Fibroblast of lung (primary cell): ENCODE measurements at regions not wholly inside any gene's neighbourhood (a gene's known extent, or its start where the extent isn't known, plus 50 kb on each side); places are given as distances from the start of the nearest gene placed in this dataset.

Experiments used
- DNase-seq, 2 donors: peaks; one replicate each; pipeline versions ENCODE4 v3.0.0 to v3.0.0-alpha.2; 2010; ENCODE audit warnings: low read depth in 2 of 2
- H2AFZ ChIP-seq: 2 replicates; pipeline ENCODE4 v1.5.1; 2012; ENCODE audit warnings: low read length, control low read depth, inconsistent platforms
- H3K27ac ChIP-seq: 2 replicates; pipeline ENCODE4 v1.5.1; 2011; ENCODE audit warnings: low read length, control low read depth; ENCODE audit not compliant: insufficient read depth
- H3K27me3 ChIP-seq: 2 replicates; pipeline ENCODE4 v1.5.1; 2011; ENCODE audit warnings: mild to moderate bottlenecking, low read length; ENCODE audit not compliant: control insufficient read depth, insufficient read depth
- H3K36me3 ChIP-seq: 2 replicates; pipeline ENCODE4 v1.5.1; 2011; ENCODE audit warnings: low read length; ENCODE audit not compliant: control insufficient read depth, insufficient read depth
- H3K4me1 ChIP-seq: 2 replicates; pipeline ENCODE4 v1.5.1; 2011; ENCODE audit warnings: low read length; ENCODE audit not compliant: control insufficient read depth, insufficient read depth; ENCODE audit errors: extremely low read depth
- H3K4me2 ChIP-seq: 2 replicates; pipeline ENCODE4 v1.5.1; 2011; ENCODE audit warnings: low read length, control low read depth; ENCODE audit not compliant: insufficient read depth; ENCODE audit errors: extremely low read depth
- H3K4me3 ChIP-seq, 4 experiments: fragments of 200-600 bp in 1 of 4; sonication (generic) in 1 of 4; replicated peaks in 1 of 4; 2 replicates each; pipeline ENCODE4 v1.5.1; 2011 to 2016; ENCODE audit warnings: low read length in 4 of 4, low read depth in 3 of 4, mild to moderate bottlenecking in 3 of 4, control low read depth in 2 of 4, inconsistent platforms in 1 of 4, mixed read lengths in 1 of 4; ENCODE audit not compliant: insufficient read depth in 1 of 4; ENCODE audit errors: control extremely low read depth in 1 of 4
- H3K79me2 ChIP-seq: 2 replicates; pipeline ENCODE4 v1.5.1; 2012; ENCODE audit warnings: mild to moderate bottlenecking, low read length, inconsistent platforms; ENCODE audit not compliant: control insufficient read depth, insufficient read depth
- H3K9ac ChIP-seq: 2 replicates; pipeline ENCODE4 v1.5.1; 2011; ENCODE audit warnings: mild to moderate bottlenecking, low read length, control low read depth; ENCODE audit not compliant: insufficient read depth
- H3K9me3 ChIP-seq: 2 replicates; pipeline ENCODE4 v1.5.1; 2012; ENCODE audit warnings: low read depth, low read length; ENCODE audit not compliant: control insufficient read depth, insufficient read depth
- H4K20me1 ChIP-seq: 2 replicates; pipeline ENCODE4 v1.5.1; 2011; ENCODE audit warnings: low read length; ENCODE audit not compliant: control insufficient read depth, insufficient read depth; ENCODE audit errors: extremely low read depth
- CTCF ChIP-seq, 2 donors: IDR thresholded peaks in 1 of 2; conservative IDR thresholded peaks in 1 of 2; 1 replicate in 1 of 2; 2 replicates in 1 of 2; pipeline ENCODE4 v1.5.1; 2011 to 2012; ENCODE audit warnings: low read length in 2 of 2, control low read depth in 1 of 2, inconsistent platforms in 1 of 2, low read depth in 1 of 2, mild to moderate bottlenecking in 1 of 2
- EZH2 ChIP-seq: IDR thresholded peaks from 2 replicates; pipeline ENCODE4 v1.5.1; 2012; ENCODE audit warnings: low read length, control low read depth, mild to moderate bottlenecking; ENCODE audit errors: missing control alignments

DNA sequence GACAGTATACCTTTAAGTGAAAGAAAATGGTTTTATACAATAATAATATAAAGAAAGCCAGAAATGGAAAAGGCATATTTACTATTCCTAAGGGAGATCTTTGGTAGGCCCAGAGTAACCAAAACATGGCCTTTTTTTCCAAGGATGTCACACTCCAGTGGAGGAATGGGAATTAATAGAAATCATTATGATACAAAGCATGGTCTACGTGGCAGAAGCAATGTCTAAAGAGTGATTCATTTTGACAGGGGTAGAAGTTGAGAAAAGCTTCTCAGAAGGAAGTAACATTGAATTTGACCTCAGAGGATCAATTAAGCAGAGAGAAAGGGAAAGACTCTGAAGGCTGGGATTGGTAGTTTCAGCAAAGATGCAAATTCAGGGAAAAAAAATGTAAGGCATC lies 208.6 kb downstream of the BTG1 start:
- Histone ChIP-seq H3K36me3 (no peaks in the 10 kb centered on the region), H3K9me3 (no peaks in the 10 kb centered on the region), H2AFZ (no peak overlapping the region), H3K27me3 (no peaks in the 10 kb centered on the region), H4K20me1 (no peaks in the 10 kb centered on the region), H3K4me1 (no peaks in the 10 kb centered on the region), H3K27ac (no peak overlapping the region), H3K9ac (no peak overlapping the region), H3K79me2 (no peaks in the 10 kb centered on the region), H3K4me2 (no peak overlapping the region), H3K4me3 (no peak overlapping the region)
- no peak for DNase-seq
- no peak for TF ChIP-seq EZH2
- no peak for TF ChIP-seq CTCF (conservative IDR thresholded peaks at IDR 0.05 in 1 of 2, IDR thresholded peaks at IDR 0.05 in 1 of 2; ENCODE audit: low read depth in 1 of 2, low read length in 2 of 2)

DNA sequence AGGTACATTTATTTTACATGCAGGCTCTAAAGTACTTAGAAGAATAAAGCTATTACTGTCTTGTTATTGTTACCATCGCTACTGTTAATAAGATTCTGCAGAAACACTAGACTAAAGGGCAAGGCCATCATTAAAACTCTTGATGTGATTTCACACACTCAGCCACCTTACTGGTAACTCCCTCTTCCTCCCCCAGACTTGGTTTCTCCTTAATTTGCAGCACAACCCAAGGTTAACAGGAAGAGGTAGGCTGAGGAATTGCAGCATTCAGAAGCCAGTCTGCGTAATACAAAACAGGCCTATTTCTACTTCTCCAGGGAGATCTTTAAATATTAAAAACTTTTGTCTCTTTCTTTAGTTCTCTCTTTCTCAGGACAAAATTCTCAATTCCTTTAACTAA lies 210.3 kb downstream of the BTG1 start:
- H3K4me3 ChIP-seq, result no peak overlapping the region
- no peaks in the 10 kb centered on the region for H4K20me1 ChIP-seq

GRCh38 chr12:91931111-91931510 lies 214.5 kb downstream of the BTG1 start:
- Histone ChIP-seq H3K9ac (no peak overlapping the region), H4K20me1 (no peaks in the 10 kb centered on the region), H3K9me3 (no peaks in the 10 kb centered on the region), H3K4me2 (no peak overlapping the region), H3K27me3 (no peaks in the 10 kb centered on the region), H3K27ac (no peak overlapping the region), H3K79me2 (no peaks in the 10 kb centered on the region), H3K4me3 (no peak overlapping the region), H3K4me1 (no peaks in the 10 kb centered on the region), H3K36me3 (no peaks in the 10 kb centered on the region), H2AFZ (no peak overlapping the region)
- peak in 1 of 2 donors; percentile 48 for DNase-seq
- TF ChIP-seq CTCF (conservative IDR thresholded peaks at IDR 0.05 in 1 of 2, IDR thresholded peaks at IDR 0.05 in 1 of 2; ENCODE audit: low read depth in 1 of 2, low read length in 2 of 2) (no peak), EZH2 (no peak)

More for the DNA sequence above, 210.3 kb downstream of the BTG1 start:
- Histone ChIP-seq H3K27me3 (no peaks in the 10 kb centered on the region), H3K4me1 (no peaks in the 10 kb centered on the region), H3K36me3 (no peaks in the 10 kb centered on the region), H3K9ac (no peak overlapping the region), H3K9me3 (no peaks in the 10 kb centered on the region), H3K27ac (no peak overlapping the region), H3K4me2 (no peak overlapping the region), H3K79me2 (no peaks in the 10 kb centered on the region), H2AFZ (peak overlapping the region; percentile 16)
- no peak for DNase-seq
- TF ChIP-seq CTCF (conservative IDR thresholded peaks at IDR 0.05 in 1 of 2, IDR thresholded peaks at IDR 0.05 in 1 of 2; ENCODE audit: low read depth in 1 of 2, low read length in 2 of 2) (no peak), EZH2 (no peak)
